ENCODE measurements at regions not wholly inside any gene's neighbourhood (a gene's known extent, or its start where the extent isn't known, plus 50 kb on each side); places are given as distances from the start of the nearest gene placed in this dataset.
"Not testable (repeated sequence)": the region's sequence is repeated elsewhere in the genome, so short reads cannot be mapped to it uniquely, and the experiment has no call there.

DNA sequence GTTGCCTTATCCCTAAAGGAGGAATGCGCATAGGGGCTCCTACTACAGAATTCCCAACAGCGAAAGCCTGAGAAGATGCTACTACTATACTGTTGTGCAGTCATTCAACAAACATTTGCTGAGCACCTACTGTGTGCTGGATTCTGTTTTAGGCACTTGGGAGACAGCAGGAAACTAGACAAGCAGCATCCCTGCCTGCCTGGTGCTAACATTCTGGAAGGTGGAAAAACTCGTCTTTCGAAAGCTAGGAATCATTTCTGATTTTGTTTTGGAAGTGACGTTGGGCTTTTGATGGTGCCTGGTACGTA, 131.5 kb upstream of the NCOR2 start:
- ATAC-seq, result no peak
- TF ChIP-seq RARB (CRISPR knock-in tag; IDR thresholded peaks at IDR 0.05) (no peak), GLIS3 (CRISPR knock-in tag; IDR thresholded peaks at IDR 0.05) (no peak), ZC3H10 (CRISPR knock-in tag; IDR thresholded peaks at IDR 0.05) (no peak), PPARA (CRISPR knock-in tag; IDR thresholded peaks at IDR 0.05; ENCODE audit: borderline replicate concordance) (no peak), SNAI2 (CRISPR knock-in tag; IDR thresholded peaks at IDR 0.05) (no peak), CSDC2 (CRISPR knock-in tag; IDR thresholded peaks at IDR 0.05) (no peak), ARNTL (CRISPR knock-in tag; IDR thresholded peaks at IDR 0.05; ENCODE audit: borderline replicate concordance, low read depth) (no peak), ZNF565 (CRISPR knock-in tag; conservative IDR thresholded peaks at IDR 0.05; ENCODE audit: low read depth) (no peak), ISL1 (CRISPR knock-in tag; IDR thresholded peaks at IDR 0.05) (no peak), ZFP3 (CRISPR knock-in tag; IDR thresholded peaks at IDR 0.05) (no peak)
- TF ChIP-seq, protein P1, sequence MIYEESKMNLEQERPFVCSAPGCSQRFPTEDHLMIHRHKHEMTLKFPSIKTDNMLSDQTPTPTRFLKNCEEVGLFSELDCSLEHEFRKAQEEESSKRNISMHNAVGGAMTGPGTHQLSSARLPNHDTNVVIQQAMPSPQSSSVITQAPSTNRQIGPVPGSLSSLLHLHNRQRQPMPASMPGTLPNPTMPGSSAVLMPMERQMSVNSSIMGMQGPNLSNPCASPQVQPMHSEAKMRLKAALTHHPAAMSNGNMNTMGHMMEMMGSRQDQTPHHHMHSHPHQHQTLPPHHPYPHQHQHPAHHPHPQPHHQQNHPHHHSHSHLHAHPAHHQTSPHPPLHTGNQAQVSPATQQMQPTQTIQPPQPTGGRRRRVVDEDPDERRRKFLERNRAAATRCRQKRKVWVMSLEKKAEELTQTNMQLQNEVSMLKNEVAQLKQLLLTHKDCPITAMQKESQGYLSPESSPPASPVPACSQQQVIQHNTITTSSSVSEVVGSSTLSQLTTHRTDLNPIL (CRISPR knock-in tag; IDR thresholded peaks at IDR 0.05; ENCODE audit: low read depth), result no peak

GRCh38 chr12:124698211-124698997, 131.0 kb upstream of the NCOR2 start:
- ATAC-seq, result no peak
- TF ChIP-seq ZNF8 (CRISPR knock-in tag; IDR thresholded peaks at IDR 0.05) (no peak), OSR1 (CRISPR knock-in tag; IDR thresholded peaks at IDR 0.05) (no peak), SNAI2 (CRISPR knock-in tag; IDR thresholded peaks at IDR 0.05) (no peak), ESRRG (CRISPR knock-in tag; IDR thresholded peaks at IDR 0.05) (no peak), TOX (CRISPR knock-in tag; IDR thresholded peaks at IDR 0.05; ENCODE audit: borderline replicate concordance) (no peak), PPARA (CRISPR knock-in tag; IDR thresholded peaks at IDR 0.05; ENCODE audit: borderline replicate concordance) (no peak), RARB (CRISPR knock-in tag; IDR thresholded peaks at IDR 0.05) (no peak), ISL1 (CRISPR knock-in tag; IDR thresholded peaks at IDR 0.05) (no peak), CSRNP3 (CRISPR knock-in tag; IDR thresholded peaks at IDR 0.05) (no peak), BACH2 (CRISPR knock-in tag; IDR thresholded peaks at IDR 0.05; ENCODE audit: borderline replicate concordance) (no peak), ZNF70 (CRISPR knock-in tag; IDR thresholded peaks at IDR 0.05) (no peak), CSDC2 (CRISPR knock-in tag; IDR thresholded peaks at IDR 0.05) (no peak), ARNTL (CRISPR knock-in tag; IDR thresholded peaks at IDR 0.05; ENCODE audit: borderline replicate concordance, low read depth) (no peak), TCF4 (CRISPR knock-in tag; IDR thresholded peaks at IDR 0.05; ENCODE audit: borderline replicate concordance) (no peak)
- TF ChIP-seq, protein P2, sequence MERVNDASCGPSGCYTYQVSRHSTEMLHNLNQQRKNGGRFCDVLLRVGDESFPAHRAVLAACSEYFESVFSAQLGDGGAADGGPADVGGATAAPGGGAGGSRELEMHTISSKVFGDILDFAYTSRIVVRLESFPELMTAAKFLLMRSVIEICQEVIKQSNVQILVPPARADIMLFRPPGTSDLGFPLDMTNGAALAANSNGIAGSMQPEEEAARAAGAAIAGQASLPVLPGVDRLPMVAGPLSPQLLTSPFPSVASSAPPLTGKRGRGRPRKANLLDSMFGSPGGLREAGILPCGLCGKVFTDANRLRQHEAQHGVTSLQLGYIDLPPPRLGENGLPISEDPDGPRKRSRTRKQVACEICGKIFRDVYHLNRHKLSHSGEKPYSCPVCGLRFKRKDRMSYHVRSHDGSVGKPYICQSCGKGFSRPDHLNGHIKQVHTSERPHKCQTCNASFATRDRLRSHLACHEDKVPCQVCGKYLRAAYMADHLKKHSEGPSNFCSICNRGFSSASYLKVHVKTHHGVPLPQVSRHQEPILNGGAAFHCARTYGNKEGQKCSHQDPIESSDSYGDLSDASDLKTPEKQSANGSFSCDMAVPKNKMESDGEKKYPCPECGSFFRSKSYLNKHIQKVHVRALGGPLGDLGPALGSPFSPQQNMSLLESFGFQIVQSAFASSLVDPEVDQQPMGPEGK (CRISPR knock-in tag; IDR thresholded peaks at IDR 0.05; ENCODE audit: borderline replicate concordance), result no peak
- TF ChIP-seq, protein P1 (CRISPR knock-in tag; IDR thresholded peaks at IDR 0.05; ENCODE audit: low read depth), result no peak

DNA sequence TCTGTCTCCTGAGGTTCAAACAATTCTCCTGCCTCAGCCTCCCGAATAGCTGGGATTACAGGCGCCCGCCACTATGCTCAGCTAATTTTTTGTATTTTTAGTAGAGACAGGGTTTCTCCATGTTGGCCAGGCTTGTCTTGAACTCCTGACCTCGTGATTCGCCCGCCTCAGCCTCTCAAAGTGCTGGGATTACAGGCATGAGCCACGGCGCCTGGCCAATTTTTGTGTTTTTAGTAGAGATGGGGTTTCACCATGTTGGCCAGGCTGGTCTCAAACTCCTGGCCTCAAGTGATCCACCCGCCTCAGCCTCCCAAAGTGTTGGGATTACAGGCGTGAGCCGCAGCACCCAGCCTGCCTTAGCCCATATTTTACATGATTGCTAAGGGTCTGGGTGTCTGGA, 130.3 kb upstream of the NCOR2 start:
- not testable (repeated sequence) for ATAC-seq

- TF ChIP-seq PPARA (CRISPR knock-in tag; IDR thresholded peaks at IDR 0.05; ENCODE audit: borderline replicate concordance) (no peak), CSRNP3 (CRISPR knock-in tag; IDR thresholded peaks at IDR 0.05) (no peak), RARB (CRISPR knock-in tag; IDR thresholded peaks at IDR 0.05) (no peak), ISL1 (CRISPR knock-in tag; IDR thresholded peaks at IDR 0.05) (no peak), CSDC2 (CRISPR knock-in tag; IDR thresholded peaks at IDR 0.05) (no peak), ARNTL (CRISPR knock-in tag; IDR thresholded peaks at IDR 0.05; ENCODE audit: borderline replicate concordance, low read depth) (no peak)
- TF ChIP-seq, protein P3, sequence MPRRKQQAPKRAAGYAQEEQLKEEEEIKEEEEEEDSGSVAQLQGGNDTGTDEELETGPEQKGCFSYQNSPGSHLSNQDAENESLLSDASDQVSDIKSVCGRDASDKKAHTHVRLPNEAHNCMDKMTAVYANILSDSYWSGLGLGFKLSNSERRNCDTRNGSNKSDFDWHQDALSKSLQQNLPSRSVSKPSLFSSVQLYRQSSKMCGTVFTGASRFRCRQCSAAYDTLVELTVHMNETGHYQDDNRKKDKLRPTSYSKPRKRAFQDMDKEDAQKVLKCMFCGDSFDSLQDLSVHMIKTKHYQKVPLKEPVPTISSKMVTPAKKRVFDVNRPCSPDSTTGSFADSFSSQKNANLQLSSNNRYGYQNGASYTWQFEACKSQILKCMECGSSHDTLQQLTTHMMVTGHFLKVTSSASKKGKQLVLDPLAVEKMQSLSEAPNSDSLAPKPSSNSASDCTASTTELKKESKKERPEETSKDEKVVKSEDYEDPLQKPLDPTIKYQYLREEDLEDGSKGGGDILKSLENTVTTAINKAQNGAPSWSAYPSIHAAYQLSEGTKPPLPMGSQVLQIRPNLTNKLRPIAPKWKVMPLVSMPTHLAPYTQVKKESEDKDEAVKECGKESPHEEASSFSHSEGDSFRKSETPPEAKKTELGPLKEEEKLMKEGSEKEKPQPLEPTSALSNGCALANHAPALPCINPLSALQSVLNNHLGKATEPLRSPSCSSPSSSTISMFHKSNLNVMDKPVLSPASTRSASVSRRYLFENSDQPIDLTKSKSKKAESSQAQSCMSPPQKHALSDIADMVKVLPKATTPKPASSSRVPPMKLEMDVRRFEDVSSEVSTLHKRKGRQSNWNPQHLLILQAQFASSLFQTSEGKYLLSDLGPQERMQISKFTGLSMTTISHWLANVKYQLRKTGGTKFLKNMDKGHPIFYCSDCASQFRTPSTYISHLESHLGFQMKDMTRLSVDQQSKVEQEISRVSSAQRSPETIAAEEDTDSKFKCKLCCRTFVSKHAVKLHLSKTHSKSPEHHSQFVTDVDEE (CRISPR knock-in tag; IDR thresholded peaks at IDR 0.05), result no peak
Observed at GRCh38 chr12:124696693-124697476, 129.5 kb upstream of the NCOR2 start.

More at GRCh38 chr12:124696693-124697476, 129.5 kb upstream of the NCOR2 start:
- peak; percentile 47; the same call in 2 of the 3 replicates for ATAC-seq

Measured in SK-N-SH treated with all-trans-retinoic acid at 6 μM for 48 hours (cell line).